Motor neuron (in vitro differentiated cells): ENCODE measurements at regions not wholly inside any gene's neighbourhood (a gene's known extent, or its start where the extent isn't known, plus 50 kb on each side); places are given as distances from the start of the nearest gene placed in this dataset.
"Not testable (repeated sequence)": the region's sequence is repeated elsewhere in the genome, so short reads cannot be mapped to it uniquely, and the experiment has no call there.

Experiments used
- ATAC-seq, 8 experiments: fragments of 200-7000 bp; cut with Tn5 transposase; replicated peaks in 6 of 8; 2 replicates each; pipeline ENCODE4 v1.8.0; 2021; ENCODE audit warnings: mild to moderate bottlenecking in 8 of 8, moderate library complexity in 8 of 8
- H3K27ac ChIP-seq, 2 donors: fragments of 250-450 bp; sonication (Bioruptor Pico); 2 replicates each; pipeline ENCODE4 v1.9.0; 2021; ENCODE audit warnings: antibody characterized with exemption in 2 of 2, mild to moderate bottlenecking in 2 of 2, moderate library complexity in 1 of 2
- H3K4me1 ChIP-seq, 2 donors: fragments of 250-450 bp; sonication (Bioruptor Pico); replicated peaks in 1 of 2; 2 replicates each; pipeline ENCODE4 v1.6.1; 2021; ENCODE audit warnings: antibody characterized with exemption in 2 of 2, mild to moderate bottlenecking in 2 of 2, moderate library complexity in 1 of 2
- H3K4me3 ChIP-seq, 5 donors: fragments of 250-450 bp; sonication (Bioruptor Pico); 2 replicates each; pipeline ENCODE4 v1.9.0; 2021; ENCODE audit warnings: antibody characterized with exemption in 5 of 5, mild to moderate bottlenecking in 5 of 5, moderate library complexity in 4 of 5
- WGBS, 10 experiments: fragments of 450-650 bp; shearing (Covaris generic); methylation state at CpG; one replicate each; pipeline ENCODE4 v1.0.0; 2022; 5-methylcytosine and 5-hydroxymethylcytosine counted together
- in situ Hi-C, 9 experiments: fragments of 400-800 bp; cut with MboI; loops; one replicate each; pipeline ENCODE4 v1.15.0; 2021; ENCODE audit warnings: low sequenced_read_pairs in 9 of 9, low pct_unique_long_range_greater_than_20kb in 2 of 9; ENCODE audit not compliant: unreplicated experiment in 9 of 9

DNA sequence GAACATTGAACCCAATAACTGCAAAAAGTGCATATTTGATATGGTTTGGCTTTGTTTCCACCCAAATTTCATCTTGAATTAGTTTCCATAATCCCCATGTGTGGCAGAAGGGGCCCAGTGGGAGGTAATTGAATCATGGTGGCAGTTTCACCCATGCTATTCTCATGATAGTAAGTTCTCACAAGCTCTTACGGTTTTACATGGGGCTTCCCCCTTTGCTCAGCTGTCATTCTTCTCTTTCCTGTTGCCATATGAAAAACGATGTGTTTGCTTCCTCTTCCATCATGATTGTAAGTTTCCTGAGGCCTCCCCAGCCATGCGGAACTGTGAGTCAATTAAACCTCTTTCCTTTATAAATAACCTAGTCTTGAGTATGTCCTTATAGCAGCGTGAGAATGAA is 127.6 kb downstream of the CHD9NB start:
- no peak overlapping the region for H3K4me3 ChIP-seq
- H3K27ac ChIP-seq = no peak overlapping the region
- peaks cover 3 to 6% of the 10 kb centered on the region in 2 donors for H3K4me1 ChIP-seq
- ATAC-seq = no peak
- WGBS, 10 experiments = 0 to 100% (median 71%) methylated on average over 1 to 4 of the region's 4 CpGs
- in situ Hi-C loops = no loop called here

DNA sequence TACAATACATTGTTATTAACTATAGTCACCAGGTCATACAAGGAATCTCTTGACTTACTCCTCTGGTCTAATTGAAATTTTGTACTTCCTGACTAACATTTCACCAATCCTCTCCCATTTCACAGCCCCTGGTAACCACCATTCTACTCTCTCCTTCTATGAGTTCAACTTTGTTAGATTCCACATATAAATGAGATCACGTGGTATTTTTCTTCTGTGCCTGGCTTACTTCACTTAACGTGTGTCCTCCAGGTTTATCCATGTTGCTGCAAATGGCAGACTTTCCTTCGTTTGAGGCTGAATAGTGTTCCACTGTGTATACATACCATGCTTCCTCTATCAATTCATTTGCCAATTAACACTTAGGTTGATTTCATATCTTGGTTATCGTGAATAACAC is 128.5 kb downstream of the CHD9NB start:
- Histone ChIP-seq H3K4me3 (no peak overlapping the region), H3K4me1 (no peaks in the 10 kb centered on the region), H3K27ac (no peak overlapping the region)
- 8 to 96% (median 81%) methylated on average over 2 to 4 of the region's 4 CpGs for WGBS, 10 experiments
- no peak for ATAC-seq
- in situ Hi-C loops = loop anchor here in 1 of 9 experiments (25.0 kb wide), 1 partner anchor 862 kb away; no protein-coding TSS in a partner anchor

DNA sequence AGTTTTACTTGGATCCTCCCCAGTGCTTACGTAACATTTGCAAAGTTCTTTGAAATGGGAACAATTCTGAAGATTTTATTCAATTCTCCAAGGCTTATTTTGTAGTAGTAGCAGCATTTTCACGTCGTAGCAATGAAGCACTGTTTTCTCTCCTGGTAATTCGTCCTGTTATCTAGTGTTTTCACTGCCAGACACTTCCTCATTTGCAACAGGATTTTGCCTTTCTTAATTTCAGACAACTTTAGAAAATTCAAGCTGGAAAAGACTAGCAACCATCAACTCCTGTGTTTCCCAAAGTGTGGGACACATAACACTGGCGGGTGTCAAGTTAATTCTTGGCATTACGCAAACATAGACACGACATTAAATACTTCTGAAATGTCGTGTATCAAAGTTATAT is 131.6 kb downstream of the CHD9NB start:
- 16 to 91% (median 69%) methylated on average over 1 to 8 of the region's 8 CpGs for WGBS, 10 experiments
- Histone ChIP-seq H3K27ac (no peak overlapping the region), H3K4me1 (no peaks in the 10 kb centered on the region), H3K4me3 (no peak overlapping the region)
- no peak for ATAC-seq
- in situ Hi-C loops = loop anchor here in 1 of 9 experiments (25.0 kb wide), 1 partner anchor 859 kb away; no protein-coding TSS in a partner anchor

DNA sequence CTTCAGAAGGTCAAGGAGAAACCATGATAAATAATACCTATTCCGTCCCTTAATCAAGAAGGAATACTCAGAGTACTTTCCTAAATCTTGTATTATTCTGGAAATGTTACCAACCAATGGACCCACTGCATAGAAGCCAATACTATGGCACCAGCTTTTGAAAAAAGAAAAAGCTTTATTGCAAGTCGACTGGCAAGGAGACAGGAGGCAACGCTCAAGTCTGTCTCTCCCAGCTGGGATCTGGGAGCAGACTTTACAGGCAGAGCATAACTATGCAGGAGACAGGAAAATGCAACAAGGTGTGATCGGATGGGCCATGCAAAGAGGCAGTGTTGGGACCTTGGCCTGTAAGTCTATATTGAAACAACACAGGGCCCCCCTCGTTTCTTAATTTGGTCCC is 132.4 kb downstream of the CHD9NB start:
- in situ Hi-C loops = loop anchor here in 1 of 9 experiments (25.0 kb wide), 1 partner anchor 858 kb away; no protein-coding TSS in a partner anchor
- Histone ChIP-seq H3K27ac (no peak overlapping the region), H3K4me1 (no peaks in the 10 kb centered on the region), H3K4me3 (no peak overlapping the region)
- no peak for ATAC-seq
- WGBS, 10 experiments = 21 to 94% (median 66%) methylated on average over 2 to 5 of the region's 5 CpGs; no CpG with 5 or more reads in 1 of the 10 experiments

DNA sequence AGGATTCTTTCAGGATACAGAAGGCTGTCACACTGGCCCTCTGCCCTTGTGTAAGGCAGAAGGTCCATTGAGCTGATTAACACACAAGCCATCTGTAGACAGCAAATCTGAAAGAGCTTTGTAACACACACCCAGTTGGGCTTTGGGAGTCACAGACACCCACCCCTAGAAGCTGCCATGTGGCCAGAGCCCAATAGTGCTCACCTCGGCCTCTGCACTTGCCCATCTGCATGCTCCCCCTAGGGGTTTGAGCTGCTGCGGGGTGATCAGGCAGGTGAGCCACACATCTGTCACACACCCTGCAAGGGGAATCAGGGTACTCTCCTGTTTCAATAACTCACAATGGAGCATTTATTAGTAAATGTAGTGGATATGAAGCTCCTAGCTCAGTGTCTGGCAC is 138.3 kb downstream of the CHD9NB start:
- peaks cover 4% of the 10 kb centered on the region in 2 donors for H3K4me1 ChIP-seq
- 0 to 80% (median 79%) methylated on average over 1 to 2 of the region's 2 CpGs; no CpG with 5 or more reads in 7 of the 10 experiments for WGBS, 10 experiments
- H3K4me3 ChIP-seq = no peak overlapping the region
- H3K27ac ChIP-seq = no peak overlapping the region
- in situ Hi-C loops = loop anchor here in 1 of 9 experiments (25.0 kb wide), 1 partner anchor 852 kb away; no protein-coding TSS in a partner anchor
- no peak for ATAC-seq

DNA sequence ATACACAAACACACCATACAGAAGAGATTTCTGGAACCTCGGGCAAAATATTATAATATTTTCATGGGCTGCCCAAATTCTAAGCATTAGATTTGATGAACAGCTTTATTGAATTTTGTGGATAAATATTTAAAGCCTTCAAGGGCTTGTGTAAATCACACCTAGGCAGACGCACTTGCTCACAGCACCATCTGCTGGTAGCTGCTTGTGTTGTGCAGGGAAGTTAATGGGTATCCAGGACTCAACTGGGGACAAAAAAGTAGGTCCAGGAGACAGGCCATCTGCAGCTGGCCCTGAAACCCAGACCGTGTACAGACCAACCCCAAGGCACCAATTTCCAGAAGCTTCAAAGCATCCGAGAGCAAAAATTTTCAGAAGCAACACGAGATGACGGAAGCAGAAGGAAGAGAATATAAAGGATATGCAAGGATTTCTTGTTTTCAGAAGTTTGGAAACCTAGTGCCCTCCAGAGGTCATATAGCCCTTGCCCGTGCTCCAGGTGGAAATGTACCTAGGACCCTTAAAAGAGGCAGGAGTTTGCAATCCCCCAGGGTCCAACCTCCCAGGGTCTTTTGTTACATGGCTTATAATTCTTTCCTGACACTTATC is 140.0 kb downstream of the CHD9NB start:
- peaks cover 4% of the 10 kb centered on the region in 2 donors for H3K4me1 ChIP-seq
- in situ Hi-C loops = loop anchor here in 1 of 9 experiments (25.0 kb wide), 1 partner anchor 850 kb away; no protein-coding TSS in a partner anchor
- no peak overlapping the region for H3K27ac ChIP-seq
- WGBS, 10 experiments = 0 to 36% (median 0%) methylated on average over 1 to 6 of the region's 7 CpGs; no CpG with 5 or more reads in 1 of the 10 experiments
- ATAC-seq = peak; percentile 72 to 91 (median 80)
- H3K4me3 ChIP-seq = no peak overlapping the region

DNA sequence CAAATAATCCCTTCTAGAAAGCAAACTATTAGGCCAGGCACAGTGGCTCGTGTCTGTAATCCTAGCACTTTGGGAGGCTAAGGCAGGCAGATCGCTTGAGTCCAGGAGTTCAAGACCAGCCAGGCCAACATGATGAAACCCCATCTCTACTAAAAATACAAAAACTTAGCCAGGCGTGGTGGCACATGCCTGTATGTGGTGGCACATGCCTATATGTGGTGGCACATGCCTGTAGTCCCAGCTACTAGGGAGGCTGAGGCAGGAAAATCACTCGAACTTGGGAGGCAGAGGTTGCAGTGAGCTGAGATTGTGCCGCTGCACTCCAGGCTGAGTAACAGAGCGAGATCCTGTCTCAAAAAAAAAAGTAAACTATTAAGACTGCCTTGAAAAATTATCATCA is 144.6 kb downstream of the CHD9NB start:
- ATAC-seq, H3K4me1 ChIP-seq, H3K4me3 ChIP-seq, H3K27ac ChIP-seq: not testable (repeated sequence)
- in situ Hi-C loops = loop anchor here in 1 of 9 experiments (25.0 kb wide), 1 partner anchor 846 kb away; no protein-coding TSS in a partner anchor
- WGBS, 10 experiments = 0 to 100% (median 80%) methylated on average over 1 to 4 of the region's 6 CpGs; no CpG with 5 or more reads in 1 of the 10 experiments

DNA sequence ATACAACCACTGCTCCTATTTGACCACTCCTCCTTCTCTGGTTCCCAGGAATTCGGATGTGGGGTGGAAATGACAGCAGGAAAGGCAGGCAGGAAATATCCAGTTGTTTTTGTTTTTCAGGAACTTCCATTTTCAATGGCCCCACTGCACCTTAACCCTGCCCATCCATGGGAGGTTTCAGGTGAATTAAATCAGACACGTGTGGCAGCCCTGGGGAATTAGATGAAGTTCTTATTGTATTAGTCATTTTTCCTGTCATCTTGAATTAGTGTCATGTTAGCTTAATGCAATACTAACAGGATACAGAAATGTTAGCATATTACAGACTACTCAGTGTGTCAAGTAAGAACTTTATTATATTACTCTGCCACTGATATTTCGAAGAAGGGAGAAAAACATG is 146.4 kb downstream of the CHD9NB start:
- in situ Hi-C loops = loop anchor here in 1 of 9 experiments (25.0 kb wide), 1 partner anchor 844 kb away; no protein-coding TSS in a partner anchor
- H3K4me3 ChIP-seq = no peak overlapping the region
- H3K4me1 ChIP-seq = no peaks in the 10 kb centered on the region
- H3K27ac ChIP-seq = no peak overlapping the region
- ATAC-seq = peak in 2 of 8 experiments; percentile 29 to 35
- WGBS, 10 experiments = 0 to 100% (median 71%) methylated on average over 1 to 3 of the region's 3 CpGs; no CpG with 5 or more reads in 3 of the 10 experiments

DNA sequence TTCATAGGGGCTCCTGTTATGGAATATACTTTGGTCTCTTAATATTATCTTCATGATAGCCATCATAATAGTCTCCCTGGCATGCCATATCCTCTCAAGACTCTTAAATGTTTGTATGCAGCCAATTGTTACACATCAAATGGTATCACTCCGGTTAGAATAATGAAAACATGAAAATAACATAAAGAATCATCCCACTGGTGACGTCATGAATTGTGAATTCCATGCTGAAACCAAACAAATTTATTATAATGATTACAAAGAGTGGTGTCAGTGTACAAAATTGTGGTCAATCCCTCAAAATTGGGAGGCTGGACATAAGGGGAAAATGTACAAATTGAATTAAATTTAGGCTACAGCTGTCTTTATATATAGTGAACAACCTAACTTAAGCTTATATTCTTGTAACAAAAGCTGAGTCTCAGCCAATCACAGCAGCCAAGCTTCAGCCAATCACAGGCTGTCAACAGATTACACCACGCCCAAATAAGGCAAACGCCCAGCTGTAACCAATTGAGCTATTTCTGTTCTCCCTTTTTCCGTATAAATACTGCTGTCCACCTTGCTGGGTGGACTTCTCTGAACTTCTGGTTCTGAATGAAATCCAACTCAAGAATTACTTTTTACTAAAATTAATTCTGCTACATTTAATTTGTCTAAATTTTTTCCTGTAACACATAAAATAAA is 156.1 kb downstream of the CHD9NB start:
- H3K27ac ChIP-seq = no peak overlapping the region
- in situ Hi-C loops = no loop called here
- no peaks in the 10 kb centered on the region for H3K4me1 ChIP-seq
- ATAC-seq = no peak
- 0 to 100% (median 86%) methylated on average over 1 to 5 of the region's 5 CpGs for WGBS, 10 experiments
- no peak overlapping the region for H3K4me3 ChIP-seq

DNA sequence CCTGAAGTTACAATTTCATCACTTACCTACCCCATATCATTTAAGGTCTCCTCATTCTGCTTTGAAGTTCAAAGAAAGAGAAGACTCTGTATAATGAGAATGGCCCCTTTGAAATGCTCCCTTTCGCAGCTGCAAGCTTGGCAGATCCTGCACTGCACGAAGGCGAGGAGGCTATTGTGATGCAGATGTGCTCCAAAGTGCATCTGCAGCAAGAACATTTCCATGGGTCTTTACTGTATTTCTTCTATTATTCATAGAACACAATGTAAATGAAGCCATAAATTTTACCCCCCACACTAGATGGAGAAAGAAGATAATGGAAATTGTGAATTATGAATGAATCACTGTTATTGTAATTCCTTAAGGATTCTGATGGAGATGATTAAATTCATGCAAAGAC is 178.7 kb downstream of the CHD9NB start:
- WGBS, 10 experiments = 0 to 67% (median 15%) methylated on average over 1 to 3 of the region's 3 CpGs; no CpG with 5 or more reads in 4 of the 10 experiments
- no peak overlapping the region for H3K27ac ChIP-seq
- ATAC-seq = peak in 5 of 8 experiments; percentile 71 to 92 (median 89)

DNA sequence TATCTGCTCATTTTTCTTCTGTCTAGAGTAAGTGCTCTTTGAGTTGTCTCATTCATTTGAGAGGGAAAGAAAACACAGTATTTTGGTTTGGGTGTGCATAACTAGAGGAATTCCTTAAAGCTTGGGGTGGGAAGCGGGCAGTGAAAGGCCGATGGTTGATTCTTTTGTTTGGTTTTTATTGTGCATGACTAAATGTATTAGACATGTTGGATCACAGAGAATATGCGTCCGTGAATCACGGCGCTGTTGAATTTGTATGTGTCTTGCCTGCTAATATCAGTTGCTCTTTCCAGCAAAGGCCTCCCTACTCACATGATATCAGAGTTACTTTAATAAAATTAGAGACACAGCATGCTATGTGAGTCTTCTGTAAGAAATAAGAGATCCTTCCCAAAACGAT is 180.0 kb downstream of the CHD9NB start:
- H3K27ac ChIP-seq = no peak overlapping the region
- 14 to 68% (median 49%) methylated on average over 3 to 7 of the region's 7 CpGs for WGBS, 10 experiments
- ATAC-seq = peak in 5 of 8 experiments; percentile 55 to 79 (median 75)
- in situ Hi-C loops = loop anchor here in 6 of 9 experiments (25.0 kb wide), 2 partner anchors 110 to 685 kb away; no protein-coding TSS in a partner anchor
- no peak overlapping the region for H3K4me3 ChIP-seq
- peaks cover 5 to 25% of the 10 kb centered on the region in 2 donors for H3K4me1 ChIP-seq

More for the DNA sequence above, 178.7 kb downstream of the CHD9NB start:
- Histone ChIP-seq H3K4me1 (peaks cover 5 to 25% of the 10 kb centered on the region in 2 donors), H3K4me3 (no peak overlapping the region)
- in situ Hi-C loops = loop anchor here in 6 of 9 experiments (25.0 kb wide), 2 partner anchors 112 to 687 kb away; no protein-coding TSS in a partner anchor

DNA sequence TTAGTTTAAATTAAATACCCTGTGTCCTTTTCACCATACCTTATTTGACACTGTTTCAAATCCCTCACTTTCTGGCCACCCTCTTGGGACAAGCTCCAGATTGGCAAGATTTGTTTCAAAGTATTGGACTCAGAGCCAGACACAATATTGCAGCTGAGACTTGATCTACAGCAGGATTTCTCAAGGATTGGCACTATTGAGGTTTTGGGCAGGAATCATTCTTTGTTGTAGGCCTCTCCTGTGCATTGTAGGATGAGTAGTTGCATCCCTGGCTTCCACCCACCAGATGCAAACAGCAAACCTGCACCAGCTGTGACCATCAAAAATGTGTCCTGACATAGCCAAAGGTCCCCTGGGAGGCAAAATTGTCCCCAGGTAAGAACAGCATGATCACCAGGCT is 181.2 kb downstream of the CHD9NB start:
- no peak for ATAC-seq
- in situ Hi-C loops = loop anchor here in 6 of 9 experiments (25.0 kb wide), 2 partner anchors 109 to 684 kb away; no protein-coding TSS in a partner anchor

DNA sequence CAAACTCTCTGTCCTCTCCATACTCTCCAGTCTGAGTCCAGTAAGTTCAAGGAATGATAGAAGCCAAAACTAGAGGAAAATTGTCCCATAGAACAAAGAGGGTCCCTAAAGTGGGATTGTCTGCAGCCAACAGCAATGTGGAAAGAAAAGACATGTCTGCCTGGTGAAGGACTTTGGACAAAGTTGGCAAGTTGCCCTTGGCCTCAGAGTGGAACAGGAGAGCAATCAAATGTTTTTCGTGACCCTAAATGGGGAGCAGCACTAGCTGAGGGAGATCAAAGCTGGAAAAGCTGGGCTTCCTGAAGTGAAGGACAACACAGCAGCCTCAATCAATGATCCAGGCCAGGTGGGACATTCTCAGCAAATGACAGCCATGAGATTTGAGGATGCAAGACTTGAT is 183.5 kb downstream of the CHD9NB start:
- H3K4me1 ChIP-seq = peaks cover 5 to 19% of the 10 kb centered on the region in 2 donors
- 0 to 100% (median 40%) methylated on average over 1 of the region's 1 CpG; no CpG with 5 or more reads in 6 of the 10 experiments for WGBS, 10 experiments
- no peak for ATAC-seq
- in situ Hi-C loops = loop anchor here in 6 of 9 experiments (25.0 kb wide), 2 partner anchors 107 to 682 kb away; no protein-coding TSS in a partner anchor
- no peak overlapping the region for H3K4me3 ChIP-seq
- no peak overlapping the region for H3K27ac ChIP-seq

More for the DNA sequence above, 181.2 kb downstream of the CHD9NB start:
- Histone ChIP-seq H3K4me1 (peaks cover 5 to 25% of the 10 kb centered on the region in 2 donors), H3K4me3 (no peak overlapping the region), H3K27ac (no peak overlapping the region)
